ENCODE measurements at regions not wholly inside any gene's neighbourhood (a gene's known extent, or its start where the extent isn't known, plus 50 kb on each side); places are given as distances from the start of the nearest gene placed in this dataset.
"Not testable (repeated sequence)": the region's sequence is repeated elsewhere in the genome, so short reads cannot be mapped to it uniquely, and the experiment has no call there.

DNA sequence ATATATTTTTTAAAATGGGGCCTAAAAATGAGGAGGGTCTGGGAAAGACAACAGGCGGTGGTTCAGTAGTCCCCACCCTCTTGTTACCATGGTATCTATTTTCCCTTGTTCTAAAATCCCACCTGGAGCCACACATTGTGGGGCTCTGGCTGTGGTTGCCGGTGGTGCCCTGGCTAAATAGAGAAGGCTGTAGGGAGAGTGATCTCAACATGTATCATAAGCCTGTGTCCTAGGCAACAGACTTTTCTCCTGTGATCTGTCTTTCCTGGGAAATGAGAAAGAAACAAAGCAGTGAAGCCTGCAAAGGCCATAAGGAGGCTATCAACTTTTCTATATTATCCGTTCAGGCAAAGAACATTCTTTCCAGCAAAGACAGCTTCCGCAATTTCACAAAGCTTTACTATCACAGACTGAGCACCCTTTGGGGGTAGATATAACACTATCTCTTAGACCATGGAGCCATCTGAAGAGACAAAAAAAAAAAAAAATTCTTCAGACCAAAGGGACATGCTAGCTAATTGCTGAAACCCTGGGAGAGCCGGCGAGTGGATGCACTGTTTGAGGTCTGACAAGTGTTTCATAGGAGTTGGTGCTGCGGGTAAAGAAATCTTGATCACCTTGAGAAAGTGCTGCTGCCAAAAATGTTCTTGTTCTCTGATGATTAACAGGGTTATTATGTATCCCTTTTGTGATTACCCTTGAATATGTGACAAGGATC, 879.2 kb upstream of the DDX18 start:
- no peak for DNase-seq

DNA sequence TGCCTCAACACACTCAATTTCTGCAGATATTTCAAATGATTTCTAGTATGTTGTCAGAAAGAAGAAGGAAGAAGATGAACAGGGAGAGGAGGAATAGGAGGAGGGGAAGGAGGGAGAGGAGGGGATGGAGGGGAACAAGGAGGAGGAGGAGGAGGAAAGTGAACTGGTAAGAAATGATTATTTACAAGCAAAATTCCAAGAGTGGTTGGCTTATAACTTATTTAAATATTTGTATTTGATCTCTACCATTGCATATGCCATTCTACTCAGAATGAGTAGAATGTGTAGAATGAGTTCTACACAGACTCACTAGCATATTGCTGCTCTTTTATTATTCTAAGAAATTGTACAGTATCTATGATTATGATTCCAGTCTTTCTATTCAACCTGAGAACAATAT, 866.2 kb upstream of the DDX18 start:
- no peak for DNase-seq

DNA sequence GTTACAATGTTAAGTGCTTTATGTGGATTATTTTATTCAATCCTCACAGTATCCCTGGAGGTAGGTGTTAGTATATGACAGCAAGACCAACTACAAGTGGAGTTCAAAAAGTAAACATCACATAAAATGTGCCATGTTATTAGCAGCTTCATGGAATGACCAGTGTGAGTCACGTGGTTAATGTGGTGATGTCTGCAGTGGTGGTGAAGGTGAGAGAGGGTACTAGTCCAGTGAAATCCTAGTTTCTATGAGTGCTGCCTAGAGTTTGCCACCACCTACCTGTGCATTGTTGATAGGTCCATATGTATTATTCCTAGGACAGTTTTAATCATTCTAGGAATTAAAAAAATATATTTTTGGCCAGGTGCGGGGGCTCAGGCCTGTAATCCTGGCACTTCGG, 865.2 kb upstream of the DDX18 start:
- DNase-seq: no peak

DNA sequence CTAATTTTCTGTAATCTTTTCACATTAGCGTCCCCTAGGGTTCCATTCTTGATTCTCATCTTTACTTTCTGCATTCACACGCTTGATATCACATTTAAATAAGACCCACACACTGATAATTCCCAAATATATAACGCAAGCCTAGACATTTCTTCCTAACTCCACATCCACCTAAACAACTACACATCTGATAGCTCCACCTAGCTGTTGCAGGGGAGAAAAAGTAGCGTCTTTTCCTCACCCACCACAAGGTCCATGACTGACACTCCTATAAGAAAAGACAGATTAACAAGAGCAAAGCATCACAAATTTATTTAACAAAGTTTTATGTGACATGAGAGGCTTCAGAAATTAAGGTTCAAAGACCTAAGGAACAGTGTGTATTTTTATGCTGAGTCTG, 862.2 kb upstream of the DDX18 start:
- DNase-seq: no peak

DNA sequence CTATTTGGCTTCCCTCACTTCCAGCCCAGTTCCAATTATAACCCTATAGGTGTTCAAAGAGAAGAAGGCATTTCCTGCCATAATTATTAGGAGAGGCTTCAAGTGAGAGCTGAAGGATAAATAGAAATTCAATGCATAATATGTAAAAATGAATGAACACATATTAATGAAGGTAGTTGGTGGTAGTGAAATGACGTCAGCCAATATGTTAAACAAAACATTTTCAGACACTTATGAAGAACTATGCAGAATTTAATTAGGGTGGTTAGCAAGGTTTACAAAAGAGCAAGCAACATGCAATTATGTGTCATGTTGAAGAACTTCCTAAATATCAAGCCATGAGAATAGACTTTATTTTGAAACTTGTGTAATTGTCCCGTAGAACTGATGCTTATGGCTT, 858.8 kb upstream of the DDX18 start:
- DNase-seq: no peak

DNA sequence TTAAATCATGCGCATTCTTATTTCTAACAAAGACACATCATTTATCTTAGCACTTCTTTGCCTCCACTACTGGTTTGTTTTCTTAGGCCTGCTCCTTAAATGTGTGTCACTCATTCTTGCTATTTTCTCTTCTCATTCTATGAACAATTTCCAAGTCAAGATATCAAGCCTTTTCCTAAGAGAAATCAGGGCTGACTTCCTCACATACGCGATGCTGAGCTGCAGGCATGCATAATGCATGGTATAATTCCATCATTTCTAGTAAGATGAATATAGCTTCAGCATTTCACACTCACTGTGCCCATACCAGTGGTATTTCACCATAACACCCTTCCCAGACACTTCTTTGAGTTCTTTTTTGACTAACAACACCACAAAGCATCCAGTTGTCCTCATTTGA, 838.9 kb upstream of the DDX18 start:
- DNase-seq: no peak

DNA sequence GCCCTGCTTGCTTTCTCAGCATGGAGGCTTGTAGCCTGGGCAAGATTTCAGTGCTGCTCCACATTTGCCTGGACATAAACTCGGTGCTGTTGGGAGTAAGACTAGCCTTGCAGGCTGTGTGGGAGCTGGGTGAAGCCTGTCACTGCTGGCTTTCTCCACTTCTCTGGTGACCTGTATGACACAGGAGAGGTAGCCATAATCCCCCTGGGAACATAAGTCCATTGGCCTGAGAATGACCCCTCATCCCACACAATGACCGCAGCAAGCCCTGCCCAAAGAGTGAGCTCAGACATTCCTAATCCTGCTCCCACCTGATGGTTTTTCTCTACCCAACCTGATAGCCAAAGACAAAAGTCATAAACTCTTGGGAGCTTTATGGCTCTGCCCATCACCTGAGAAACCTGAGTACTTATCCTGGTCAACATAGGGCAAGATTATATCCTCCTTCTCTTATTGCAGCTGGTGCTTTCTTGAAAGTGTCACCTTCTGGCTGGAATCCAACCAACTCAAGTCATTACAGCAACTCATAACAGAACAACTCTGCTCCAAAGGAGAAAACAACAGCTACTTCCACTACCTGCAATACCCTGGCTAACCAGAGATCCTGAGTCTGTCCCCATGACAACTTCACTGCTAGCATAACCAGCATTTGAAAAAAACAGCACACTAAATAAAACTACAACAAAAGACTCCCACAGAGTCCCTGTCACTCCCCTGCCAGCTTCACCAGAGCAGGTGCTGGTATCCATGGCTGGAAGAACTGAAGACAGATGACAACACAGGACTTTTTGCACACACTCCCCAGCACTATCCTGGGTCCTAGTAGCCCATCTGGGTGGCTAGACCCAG, 834.4 kb upstream of the DDX18 start:
- DNase-seq: no peak

DNA sequence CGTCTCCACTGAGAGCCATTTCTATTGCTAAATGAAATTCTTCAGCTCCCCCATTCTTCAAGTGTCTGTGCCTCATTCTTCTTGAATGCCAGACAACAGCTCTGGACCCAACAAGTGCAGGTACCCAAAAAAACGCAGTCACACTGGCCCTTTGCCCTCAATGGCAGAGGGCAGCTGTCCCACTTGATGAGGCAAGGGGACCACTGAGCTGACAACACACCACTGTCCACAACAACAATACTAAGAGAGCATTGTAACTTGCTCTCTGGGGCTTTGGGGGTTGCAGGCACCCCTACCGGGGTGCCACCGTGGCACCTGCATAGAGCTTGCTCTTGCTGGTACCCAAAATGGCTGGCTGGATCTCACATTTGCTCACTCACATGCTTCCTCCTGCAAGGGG, 827.0 kb upstream of the DDX18 start:
- no peak for DNase-seq

DNA sequence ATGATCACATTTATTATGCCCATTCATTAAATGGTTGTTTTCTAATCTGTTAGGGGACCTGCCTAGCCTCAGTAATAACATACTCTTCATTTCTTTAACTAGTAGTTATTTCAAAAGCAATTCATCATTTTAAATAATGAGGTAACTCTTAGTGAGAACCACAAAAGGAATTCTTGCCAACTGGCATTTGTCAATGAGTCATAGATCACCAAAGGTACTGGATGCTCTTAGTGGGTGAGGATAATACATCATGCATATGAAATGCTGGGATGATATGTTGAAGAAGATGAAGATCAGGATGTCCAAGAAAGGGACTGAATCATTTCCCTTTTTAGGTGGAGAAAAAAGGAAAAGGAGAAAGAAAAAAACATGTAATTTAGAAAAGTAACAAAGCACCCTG, 826.2 kb upstream of the DDX18 start:
- DNase-seq: no peak

DNA sequence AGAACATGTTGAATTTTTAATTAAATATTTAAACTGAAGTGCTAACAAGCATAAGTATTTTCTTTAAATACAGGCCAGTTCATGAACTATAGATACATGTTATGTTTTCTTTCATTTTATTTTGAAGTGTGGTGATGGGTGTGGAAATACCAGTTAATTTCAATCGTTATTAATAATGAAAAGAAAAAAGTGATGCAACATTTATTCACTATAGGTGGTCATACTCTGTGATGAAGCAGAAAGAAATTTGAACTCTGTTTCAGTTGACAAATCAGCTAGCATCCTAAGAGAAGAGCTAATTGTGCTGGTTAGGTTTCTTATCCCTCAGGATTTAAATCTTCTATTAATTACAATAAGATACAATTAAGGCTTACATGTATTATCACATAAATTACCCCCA, 795.1 kb upstream of the DDX18 start:
- DNase-seq: no peak

DNA sequence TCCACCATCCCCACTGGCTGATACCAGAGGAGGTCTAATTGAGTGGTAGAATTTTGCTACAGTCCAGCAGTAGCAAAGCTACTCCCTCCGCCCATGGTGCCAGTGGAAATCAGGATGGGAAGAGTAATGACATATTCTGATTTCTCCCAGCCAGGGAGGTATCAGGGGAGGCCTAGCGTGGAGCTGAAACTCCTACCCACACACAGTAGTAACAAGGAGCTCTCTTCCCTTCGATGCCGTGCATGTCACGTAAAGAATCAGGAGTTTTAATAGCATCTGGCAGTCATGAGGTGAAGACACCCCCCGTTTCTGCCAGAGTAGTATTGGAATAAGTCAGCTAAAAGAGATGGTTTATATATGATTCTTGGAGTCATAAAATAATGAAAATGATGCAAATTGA, 786.8 kb upstream of the DDX18 start:
- DNase-seq: no peak

DNA sequence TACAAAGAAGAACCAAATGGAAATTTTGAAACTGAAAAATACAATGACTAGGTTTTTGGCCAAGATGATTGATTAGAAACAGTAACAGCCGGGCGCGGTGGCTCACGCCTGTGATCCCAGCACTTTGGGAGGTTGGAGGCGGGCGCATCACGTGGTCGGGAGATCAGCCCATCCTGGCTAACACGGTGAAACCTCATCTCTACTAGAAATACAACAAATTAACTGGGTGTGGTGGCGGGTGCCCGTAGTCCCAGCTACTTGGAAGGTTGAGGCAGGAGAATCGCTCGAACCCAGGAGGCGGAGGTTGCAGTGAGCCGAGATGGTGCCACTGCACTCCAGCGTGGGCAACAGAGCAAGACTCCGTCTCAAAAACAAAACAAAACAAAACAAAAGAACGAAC, 785.8 kb upstream of the DDX18 start:
- not testable (repeated sequence) for DNase-seq

DNA sequence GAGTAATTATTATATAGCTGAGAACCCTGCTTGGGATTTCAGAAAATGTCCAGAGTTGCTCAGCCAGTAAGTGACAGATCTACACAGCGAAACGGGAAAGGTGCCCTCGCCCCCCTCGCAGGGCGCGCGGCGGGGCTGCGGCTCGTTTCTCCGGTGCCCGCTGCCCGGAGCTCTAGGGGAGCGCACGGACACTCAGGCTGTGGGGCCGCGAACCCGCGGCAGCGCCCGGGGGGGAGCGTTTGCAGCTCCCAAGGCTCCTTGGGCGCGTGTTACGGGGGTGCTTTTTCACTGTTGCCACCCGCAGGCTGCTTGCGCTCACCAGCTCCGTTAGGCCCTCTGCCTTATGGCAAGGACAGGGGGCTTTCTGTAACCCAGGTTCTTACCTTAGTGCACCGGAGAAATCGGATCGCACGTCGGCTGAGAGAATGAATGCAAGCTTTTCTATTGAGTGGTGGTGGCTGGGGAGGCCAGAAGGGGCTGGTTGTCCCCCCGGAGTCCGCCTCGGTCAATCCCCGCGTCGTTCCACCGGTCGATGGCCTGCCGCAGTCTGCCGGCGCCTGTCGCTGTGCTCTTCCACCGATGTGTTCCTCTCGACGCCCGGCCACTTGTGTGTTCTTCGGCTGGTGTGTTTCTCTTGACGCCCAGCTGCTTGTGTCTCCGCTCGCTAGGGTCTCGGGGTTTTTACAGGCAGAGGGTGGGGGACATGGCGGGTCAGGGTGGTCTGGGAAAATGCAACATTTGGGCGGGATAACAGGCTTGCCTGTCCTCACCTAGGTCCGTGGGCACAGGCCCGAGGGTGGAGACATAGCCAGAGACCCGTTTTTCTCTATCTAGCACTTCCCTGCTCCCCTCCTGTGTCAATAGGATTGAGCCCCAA, 758.8 kb upstream of the DDX18 start:
- no peak for DNase-seq

DNA sequence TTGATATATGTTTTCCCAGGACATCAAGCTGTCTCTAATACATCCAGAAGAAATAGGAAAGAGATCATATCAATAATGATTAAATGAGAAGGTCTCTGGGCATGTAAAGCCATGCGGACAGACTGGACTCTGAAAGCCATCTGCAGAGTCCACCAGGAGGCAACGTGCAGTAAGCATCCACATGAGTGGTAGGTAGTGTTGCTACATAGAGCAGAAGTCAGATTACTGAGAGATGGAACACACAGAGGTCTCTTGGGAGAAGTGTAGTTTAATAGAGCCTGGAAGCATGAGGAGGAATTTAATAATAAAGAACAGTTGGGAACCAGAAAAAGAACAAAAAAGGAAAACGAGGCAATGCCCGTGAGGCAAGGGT, 758.1 kb upstream of the DDX18 start:
- no peak for DNase-seq

DNA sequence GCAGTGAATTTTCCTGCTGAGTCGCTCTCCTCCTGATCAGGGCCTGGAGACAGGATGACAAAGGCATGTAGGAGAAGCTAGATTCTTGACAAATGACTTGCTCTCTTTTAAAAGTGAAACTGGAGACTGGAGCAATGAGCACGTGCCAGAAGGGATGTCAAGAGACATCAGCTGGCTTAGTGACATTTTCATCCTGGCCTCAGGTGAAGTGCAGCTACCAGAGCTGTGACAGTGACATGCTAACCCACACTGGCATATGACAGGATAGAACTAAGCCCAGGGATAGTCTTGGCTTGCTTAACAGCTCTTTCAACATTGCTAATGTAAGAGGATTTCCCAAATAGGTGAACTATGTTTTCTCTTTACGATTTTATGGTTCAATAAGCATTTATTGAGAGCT, 757.5 kb upstream of the DDX18 start:
- DNase-seq: no peak

DNA sequence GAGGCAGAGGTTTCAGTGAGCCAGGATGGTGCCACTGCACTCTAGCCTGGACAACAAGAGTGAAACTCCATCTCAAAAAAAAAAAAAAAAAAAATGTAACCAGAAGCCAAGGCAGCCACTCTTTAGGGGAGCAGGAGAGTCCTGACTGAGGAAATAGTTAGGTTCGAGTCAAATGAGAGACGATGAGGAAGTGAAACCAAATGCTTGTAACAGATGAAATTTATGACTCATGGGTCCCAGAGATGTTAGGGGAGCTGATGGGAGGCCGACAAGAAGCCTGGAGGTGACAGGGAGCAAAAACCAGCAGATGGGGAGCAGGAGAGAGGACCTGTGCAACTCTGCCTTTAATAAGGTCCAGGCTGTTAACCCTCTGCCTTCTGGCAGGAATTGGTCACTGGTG, 756.1 kb upstream of the DDX18 start:
- DNase-seq: no peak

DNA sequence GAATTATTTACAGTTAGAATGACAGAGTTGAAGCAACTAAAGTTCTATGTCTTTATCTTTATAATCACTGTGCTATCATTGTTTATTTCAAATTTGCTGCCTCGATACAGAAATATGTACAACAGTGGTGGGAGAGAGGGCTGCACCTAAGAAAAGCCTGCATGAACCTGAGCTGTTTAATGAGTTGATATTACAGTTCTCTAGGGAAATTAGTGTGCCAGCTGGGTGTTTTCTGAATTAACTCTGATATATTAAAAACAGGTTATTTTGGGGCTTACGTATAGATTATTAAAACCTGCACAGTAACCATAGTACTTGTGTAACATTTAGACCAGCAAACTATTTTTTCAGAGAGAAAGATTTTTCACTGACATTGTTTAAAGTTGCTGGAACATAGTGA, 750.5 kb upstream of the DDX18 start:
- DNase-seq: no peak

DNA sequence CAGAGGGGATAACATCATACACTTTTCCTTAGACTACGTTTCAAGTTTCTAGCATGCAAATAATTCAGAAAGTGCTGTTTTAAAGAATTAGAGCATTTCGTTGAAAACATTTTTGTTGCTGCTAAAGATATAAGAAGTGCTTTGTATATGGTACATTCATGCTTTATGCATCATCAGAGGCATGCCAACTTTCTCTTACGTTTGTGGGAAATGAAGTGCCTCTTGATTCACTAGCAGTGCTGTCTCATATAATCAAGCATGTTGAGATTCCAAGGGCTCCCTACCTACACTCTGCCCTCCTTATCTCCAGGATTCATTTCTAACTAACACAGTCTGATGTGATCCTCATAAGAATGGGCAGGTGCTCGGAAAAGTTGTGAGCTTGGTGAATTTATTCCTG, 748.6 kb upstream of the DDX18 start:
- DNase-seq: no peak

DNA sequence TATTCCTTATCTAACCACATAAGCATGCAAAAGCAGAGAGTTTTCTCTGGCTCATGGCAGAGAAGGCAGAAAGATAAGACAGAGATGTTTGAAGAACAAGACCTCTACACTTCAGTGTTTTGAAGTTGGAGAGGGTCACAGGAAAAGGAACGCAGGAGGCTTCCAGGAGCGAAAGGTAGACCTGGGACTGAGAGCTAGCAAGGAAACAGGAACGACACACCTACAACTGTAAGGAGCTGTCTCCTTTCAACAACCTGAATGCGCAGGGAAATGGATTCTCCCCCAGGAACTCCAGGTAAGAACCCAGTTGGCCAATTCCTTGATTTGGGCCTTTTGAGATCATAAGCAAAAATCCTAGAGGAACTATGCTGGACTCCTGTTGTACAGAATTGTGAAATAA, 746.6 kb upstream of the DDX18 start:
- no peak for DNase-seq

DNA sequence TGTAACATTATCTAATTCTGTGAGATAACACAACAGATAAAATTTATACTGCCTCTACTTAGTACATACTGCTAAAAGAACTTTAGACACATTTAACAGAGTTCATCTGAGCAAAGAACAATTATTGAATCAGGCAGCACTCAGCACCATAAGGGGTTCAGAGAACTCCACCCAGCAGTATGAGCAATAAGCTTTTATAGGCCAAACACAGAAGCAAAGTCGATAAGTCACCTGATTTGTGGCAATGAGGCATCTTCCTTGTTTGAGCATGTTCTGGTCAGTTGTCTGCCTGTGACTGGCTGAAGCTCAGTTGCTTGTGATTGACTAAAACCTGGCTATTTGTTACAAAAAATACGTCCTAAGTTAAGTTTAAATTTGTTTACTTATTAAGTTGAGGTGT, 746.1 kb upstream of the DDX18 start:
- DNase-seq: no peak

DNA sequence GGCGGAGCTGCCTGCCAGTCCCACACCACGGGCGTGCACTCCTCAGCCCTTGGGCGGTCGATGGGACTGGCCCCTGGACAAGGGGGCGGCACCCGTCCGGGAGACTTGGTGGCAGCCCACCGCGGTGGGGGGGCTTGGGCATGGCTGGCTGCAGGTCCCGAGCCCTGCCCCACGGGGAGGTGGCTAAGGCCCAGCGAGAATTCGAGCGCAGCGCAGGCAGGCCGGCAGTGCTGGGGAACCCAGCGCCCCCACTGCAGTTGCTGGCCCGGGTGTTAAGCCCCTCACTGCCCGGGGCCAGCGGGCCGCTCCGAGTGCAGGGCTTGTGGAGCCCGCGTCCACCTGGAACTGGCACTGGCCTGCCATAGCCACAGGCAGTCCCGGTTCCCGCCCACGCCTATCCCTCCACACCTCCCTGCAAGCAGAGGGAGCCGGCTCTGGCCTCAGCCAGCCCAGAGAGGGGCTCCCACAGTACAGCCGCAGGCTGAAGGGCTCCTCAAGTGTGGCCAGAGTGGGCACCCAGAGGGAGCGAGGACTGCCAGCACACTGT, 742.9 kb upstream of the DDX18 start:
- no peak for DNase-seq

DNA sequence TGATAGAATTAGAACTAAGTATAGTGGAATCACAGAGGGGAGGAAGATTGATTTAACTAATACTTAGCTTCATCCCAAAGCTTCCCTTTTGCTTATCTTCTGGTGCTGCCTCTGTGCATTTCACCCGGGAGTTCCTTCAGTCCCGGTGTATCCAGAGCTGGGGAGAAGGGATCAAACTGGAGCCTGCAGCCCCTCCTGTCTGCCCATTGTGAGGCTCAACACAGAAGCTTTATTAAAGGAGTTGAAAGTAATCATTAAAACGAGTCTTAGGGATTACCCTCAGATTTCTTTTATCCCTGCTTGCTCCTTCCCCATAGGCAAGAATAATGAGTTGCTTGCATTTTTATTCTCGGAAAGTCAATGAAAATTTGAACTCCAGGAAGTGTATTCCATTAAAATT, 739.7 kb upstream of the DDX18 start:
- DNase-seq: no peak

DNA sequence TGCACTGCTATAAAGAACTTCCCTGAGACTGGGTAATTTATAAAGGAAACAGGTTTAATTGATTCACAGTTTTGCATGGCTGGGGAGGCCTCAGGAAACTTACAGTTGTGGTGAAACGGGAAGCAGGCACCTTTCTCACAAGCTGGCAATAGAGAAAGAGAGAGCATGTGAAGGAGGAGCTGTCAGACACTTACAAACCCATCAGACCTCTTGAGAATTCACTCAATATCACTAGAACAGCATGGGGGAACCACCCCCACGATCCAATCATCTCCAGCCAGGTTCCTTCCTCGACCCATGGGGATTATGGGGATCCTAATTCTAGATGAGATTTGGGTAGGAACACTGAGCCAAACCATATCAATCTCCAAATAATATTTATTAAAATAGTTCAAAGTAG, 729.2 kb upstream of the DDX18 start:
- DNase-seq: no peak

DNA sequence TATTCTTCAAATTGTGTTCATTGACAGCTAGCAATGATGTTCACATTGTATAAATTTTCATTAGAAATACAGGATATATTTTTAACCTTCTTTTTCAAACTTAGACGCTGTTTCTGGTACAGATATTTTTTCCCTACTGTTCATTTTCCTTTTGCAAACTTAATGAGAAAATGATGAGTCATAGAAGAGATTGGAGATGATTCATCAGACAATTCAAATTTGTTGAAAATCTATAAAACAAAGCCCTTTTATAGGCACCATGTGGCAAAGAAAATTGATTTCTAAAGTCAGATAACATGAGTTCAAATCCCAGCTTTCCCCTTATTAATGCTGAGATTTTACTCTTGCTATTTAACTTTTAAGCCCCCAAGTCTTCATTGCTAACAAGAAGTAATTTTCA, 728.8 kb upstream of the DDX18 start:
- DNase-seq: no peak
